SK-N-SH (cell line): ENCODE measurements at regions not wholly inside any gene's neighbourhood (a gene's known extent, or its start where the extent isn't known, plus 50 kb on each side); places are given as distances from the start of the nearest gene placed in this dataset.

Experiments used
- CTCF ChIA-PET: fragments of 300-600, 350-600 bp; formaldehyde crosslinking; extraction: SDS; loops from one replicate; lab custom pipeline; 2021; lab: Yijun Ruan, JAX
- POLR2A ChIA-PET: fragments of 350-600 bp; sonication (Branson Sonifier 250); formaldehyde crosslinking; extraction: SDS; loops from one replicate; lab custom pipeline; 2020; ENCODE audit warnings: antibody characterized with exemption, inconsistent platforms; lab: Yijun Ruan, JAX
- DNase-seq: peaks from one replicate; pipeline ENCODE4 v3.0.0; 2012
- H2AFZ ChIP-seq: fragments of 200-600 bp; sonication (generic); 2 replicates; pipeline ENCODE4 v1.8.1; 2016; ENCODE audit warnings: antibody characterized with exemption, mild to moderate bottlenecking, low read depth
- H3F3A ChIP-seq: fragments of 200-600 bp; sonication (generic); replicated peaks from 2 replicates; pipeline ENCODE3; 2016; ENCODE audit warnings: antibody characterized with exemption, mild to moderate bottlenecking; ENCODE audit not compliant: insufficient read depth
- H3K27ac ChIP-seq, 2 experiments: fragments of 200-500 bp in 1 of 2; fragments of 200-600 bp in 1 of 2; sonication (Bioruptor generic) in 1 of 2; sonication (generic), shearing (Covaris generic) in 1 of 2; 2 replicates each; pipeline versions ENCODE4 v1.5.1 to v1.6.1; 2014 to 2016; ENCODE audit warnings: low read depth in 2 of 2, inconsistent platforms in 1 of 2, low read length in 1 of 2, mild to moderate bottlenecking in 1 of 2, mixed read lengths in 1 of 2
- H3K27me3 ChIP-seq: fragments of 200-600 bp; sonication (generic), shearing (Covaris generic); 2 replicates; pipeline ENCODE4 v1.6.1; 2016; ENCODE audit warnings: mixed run types; ENCODE audit not compliant: insufficient read depth
- H3K36me3 ChIP-seq, 2 experiments: fragments of 200-500 bp in 1 of 2; fragments of 200-600 bp in 1 of 2; sonication (Bioruptor generic) in 1 of 2; sonication (generic) in 1 of 2; replicated peaks in 1 of 2; 2 replicates each; pipeline versions ENCODE3 to v1.5.1; 2014 to 2016; ENCODE audit warnings: low read length in 1 of 2, mild to moderate bottlenecking in 1 of 2; ENCODE audit not compliant: insufficient read depth in 2 of 2, control insufficient read depth in 1 of 2
- H3K4me1 ChIP-seq, 2 experiments: fragments of 200-500 bp in 1 of 2; fragments of 200-600 bp in 1 of 2; sonication (Bioruptor generic) in 1 of 2; sonication (generic), shearing (Covaris generic) in 1 of 2; 2 replicates each; pipeline versions ENCODE4 v1.5.1 to v1.6.1; 2014 to 2016; ENCODE audit warnings: low read depth in 1 of 2, low read length in 1 of 2, mixed run types in 1 of 2; ENCODE audit not compliant: insufficient read depth in 2 of 2, control insufficient read depth in 1 of 2
- H3K4me2 ChIP-seq: fragments of 200-600 bp; sonication (generic), shearing (Covaris generic); 2 replicates; pipeline ENCODE4 v1.6.1; 2017; ENCODE audit warnings: mixed run types
- H3K4me3 ChIP-seq, 2 experiments: fragments of 200-500 bp in 1 of 2; fragments of 200-600 bp in 1 of 2; sonication (Bioruptor generic) in 1 of 2; sonication (generic), shearing (Covaris generic) in 1 of 2; 2 replicates each; pipeline versions ENCODE4 v1.5.1 to v1.8.1; 2014 to 2016; ENCODE audit warnings: low read depth in 2 of 2, inconsistent platforms in 1 of 2, low read length in 1 of 2, mild to moderate bottlenecking in 1 of 2, mixed read lengths in 1 of 2, moderate library complexity in 1 of 2
- H3K79me2 ChIP-seq: fragments of 200-600 bp; sonication (generic); 2 replicates; pipeline ENCODE4 v1.8.1; 2017; ENCODE audit warnings: mild to moderate bottlenecking; ENCODE audit not compliant: insufficient read depth
- H3K9ac ChIP-seq: fragments of 200-600 bp; sonication (generic); 2 replicates; pipeline ENCODE4 v1.6.1; 2017; ENCODE audit warnings: mixed run types
- H3K9me2 ChIP-seq: fragments of 200-600 bp; sonication (generic); 2 replicates; pipeline ENCODE4 v1.6.1; 2017; ENCODE audit warnings: mixed run types
- H3K9me3 ChIP-seq: fragments of 200-600 bp; sonication (generic); 2 replicates; pipeline ENCODE4 v1.6.1; 2017; ENCODE audit warnings: mixed run types, mild to moderate bottlenecking, moderate library complexity
- H4K20me1 ChIP-seq: fragments of 200-600 bp; sonication (generic); 2 replicates; pipeline ENCODE4 v1.6.1; 2017; ENCODE audit warnings: mild to moderate bottlenecking, mixed run types; ENCODE audit not compliant: insufficient read depth
- ELF1 ChIP-seq: IDR thresholded peaks from 2 replicates; pipeline ENCODE4 v1.4.0; 2012
- EP300 ChIP-seq, 2 experiments: IDR thresholded peaks; 2 replicates each; pipeline versions ENCODE4 v1.4.0 to v1.6.1; 2012; ENCODE audit warnings: borderline replicate concordance in 1 of 2, low read depth in 1 of 2, low read length in 1 of 2
- GABPA ChIP-seq: IDR thresholded peaks from 2 replicates; pipeline ENCODE4 v1.4.0; 2012; ENCODE audit warnings: low read depth, mild to moderate bottlenecking
- GATA2 ChIP-seq: sonication (generic); formaldehyde crosslinking; IDR thresholded peaks from 2 replicates; pipeline ENCODE4 v1.5.0; 2020; ENCODE audit warnings: mild to moderate bottlenecking, missing genetic modification reagents
- MXI1 ChIP-seq: IDR thresholded peaks from 2 replicates; pipeline ENCODE4 v1.6.1; 2012; ENCODE audit warnings: mild to moderate bottlenecking, low read depth, low read length, improper control_type of control experiment
- NFIC ChIP-seq: IDR thresholded peaks from 2 replicates; pipeline ENCODE4 v1.4.0; 2012; ENCODE audit warnings: borderline replicate concordance
- NRF1 ChIP-seq: IDR thresholded peaks from 2 replicates; pipeline ENCODE4 v1.6.1; 2012; ENCODE audit warnings: low read depth, mild to moderate bottlenecking, low read length
- POLR2AphosphoS5 ChIP-seq: IDR thresholded peaks from 2 replicates; pipeline ENCODE4 v1.6.1; 2012; ENCODE audit warnings: low read depth, low read length
- RAD21 ChIP-seq: IDR thresholded peaks from 2 replicates; pipeline ENCODE4 v1.6.1; 2012; ENCODE audit warnings: mild to moderate bottlenecking, low read length
- RFX5 ChIP-seq: IDR thresholded peaks from 2 replicates; pipeline ENCODE4 v1.6.1; 2012; ENCODE audit warnings: mild to moderate bottlenecking, improper control_type of control experiment, low read length
- SIN3A ChIP-seq: IDR thresholded peaks from 2 replicates; pipeline ENCODE4 v1.6.1; 2012; ENCODE audit warnings: low read depth, mild to moderate bottlenecking, low read length, moderate library complexity, borderline replicate concordance
- SMC3 ChIP-seq: IDR thresholded peaks from 2 replicates; pipeline ENCODE4 v1.6.1; 2012; ENCODE audit warnings: low read depth, low read length, improper control_type of control experiment
- TAF1 ChIP-seq: IDR thresholded peaks from 2 replicates; pipeline ENCODE4 v1.6.1; 2012; ENCODE audit warnings: low read depth, mild to moderate bottlenecking, low read length, moderate library complexity, borderline replicate concordance
- TCF12 ChIP-seq: IDR thresholded peaks from 2 replicates; pipeline ENCODE4 v1.4.0; 2012
- YY1 ChIP-seq: IDR thresholded peaks from 2 replicates; pipeline ENCODE4 v1.4.0; 2012; ENCODE audit warnings: low read depth, mild to moderate bottlenecking
- WGBS: methylation state at CpG from one replicate; pipeline ENCODE4 v1.1.6; 2017; ENCODE audit warnings: low lambda C conversion rate; 5-methylcytosine and 5-hydroxymethylcytosine counted together
- TF ChIP-seq, protein P1 (sequence below): IDR thresholded peaks from 2 replicates; pipeline ENCODE4 v1.4.0; 2012; ENCODE audit warnings: low read depth, borderline replicate concordance
- TF ChIP-seq, protein P2 (sequence below): IDR thresholded peaks from 2 replicates; pipeline ENCODE4 v1.4.0; 2012; ENCODE audit warnings: low read depth
- TF ChIP-seq, protein P3 (sequence below): fragments of 200-600 bp; sonication (generic); IDR thresholded peaks from 2 replicates; pipeline ENCODE4 v1.6.1; 2017; ENCODE audit warnings: antibody characterized with exemption, mild to moderate bottlenecking, moderate library complexity
- TF ChIP-seq, protein P4 (sequence below): IDR thresholded peaks from 2 replicates; pipeline ENCODE4 v1.4.0; 2012; ENCODE audit warnings: low read depth, borderline replicate concordance
- TF ChIP-seq, protein P5 (sequence below): fragments of 150-350 bp; IDR thresholded peaks from 2 replicates; pipeline ENCODE4 v1.6.1; 2016; ENCODE audit warnings: mild to moderate bottlenecking, low read depth, low read length

DNA sequence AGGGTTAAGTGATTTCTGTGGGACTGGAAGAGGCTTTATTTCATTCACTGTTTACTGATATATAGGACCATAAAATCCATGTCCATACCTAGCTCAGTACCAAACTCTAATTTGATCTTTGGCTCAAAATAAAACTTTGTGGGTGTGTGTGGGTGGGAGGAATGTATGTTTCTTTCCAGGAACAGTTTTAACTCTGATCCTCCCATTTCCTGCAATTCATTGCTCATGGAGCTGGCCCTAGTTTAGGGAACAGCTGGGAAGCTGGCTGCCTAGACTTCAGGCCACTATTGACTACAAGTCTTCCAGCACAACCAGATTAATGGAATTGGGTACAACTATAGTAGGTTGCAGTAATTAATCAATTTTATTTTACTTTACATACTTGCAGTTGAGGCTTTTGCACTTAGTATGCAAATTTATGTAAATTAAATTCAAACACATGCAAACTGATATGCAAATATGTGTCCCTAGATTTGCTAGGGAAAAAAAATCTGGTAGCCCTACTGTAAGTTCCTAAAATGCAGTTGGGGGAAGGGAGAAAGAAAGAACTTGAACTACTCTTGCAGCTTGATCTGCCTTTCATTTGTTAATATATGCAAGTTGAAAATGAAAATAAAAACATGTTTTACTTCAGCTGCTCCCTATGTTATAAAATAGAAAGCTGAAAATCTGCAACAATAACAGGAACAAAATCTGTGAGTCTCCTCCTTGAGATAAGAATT lies 1070.3 kb upstream of the CELF4 start:
- ChIA-PET CTCF (interaction anchor here (0.8 kb wide), 1 partner anchor 11 kb away, joined by 3 read pairs; no protein-coding TSS in a partner anchor), POLR2A (no interaction called here)
- H3K4me2 ChIP-seq = no peak overlapping the region
- no peaks in the 10 kb centered on the region for H4K20me1 ChIP-seq
- no peaks in the 10 kb centered on the region for H3K9me2 ChIP-seq
- H3K27ac ChIP-seq = no peak overlapping the region
- H3F3A ChIP-seq = no peaks in the 10 kb centered on the region
- no peaks in the 10 kb centered on the region for H3K4me1 ChIP-seq
- no peaks in the 10 kb centered on the region for H3K79me2 ChIP-seq
- no peak overlapping the region for H3K4me3 ChIP-seq
- no peak for TF ChIP-seq ELF1
- TF ChIP-seq, all 33 proteins: peak for 0
- H2AFZ ChIP-seq = no peak overlapping the region
- no peak for DNase-seq
- H3K9me3 ChIP-seq = no peaks in the 10 kb centered on the region
- no peak overlapping the region for H3K9ac ChIP-seq
- H3K36me3 ChIP-seq = no peaks in the 10 kb centered on the region
- H3K27me3 ChIP-seq = no peaks in the 10 kb centered on the region

DNA sequence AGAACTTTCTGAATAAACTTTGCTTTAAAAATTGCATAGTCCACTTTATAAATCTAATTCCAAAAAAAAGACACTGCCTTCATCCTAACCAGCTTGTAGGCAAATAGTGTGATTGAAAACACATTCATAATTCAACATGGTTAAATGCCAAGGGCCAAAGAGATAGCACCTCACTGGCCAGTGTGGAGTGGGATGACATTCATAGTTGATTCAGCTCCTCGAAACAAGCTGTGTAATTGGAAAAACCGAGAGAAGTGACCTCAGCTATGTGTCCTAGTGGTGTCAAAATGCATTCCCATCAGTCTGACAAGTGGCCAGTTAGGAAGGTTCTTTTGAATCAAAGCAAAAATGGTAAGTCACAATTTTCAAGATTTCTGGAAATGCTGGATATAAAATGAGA lies 1068.5 kb upstream of the CELF4 start:
- Histone ChIP-seq H3F3A (no peaks in the 10 kb centered on the region), H3K36me3 (no peaks in the 10 kb centered on the region), H3K27ac (no peak overlapping the region), H3K4me1 (no peaks in the 10 kb centered on the region), H3K4me2 (no peak overlapping the region), H3K79me2 (no peaks in the 10 kb centered on the region), H3K4me3 (no peak overlapping the region), H3K9me3 (no peaks in the 10 kb centered on the region), H3K9me2 (no peaks in the 10 kb centered on the region), H3K27me3 (no peaks in the 10 kb centered on the region), H4K20me1 (no peaks in the 10 kb centered on the region), H2AFZ (no peak overlapping the region), H3K9ac (no peak overlapping the region)
- ChIA-PET CTCF (no interaction called here), POLR2A (no interaction called here)
- TF ChIP-seq POLR2AphosphoS5 (no peak), RFX5 (no peak), NRF1 (no peak), SIN3A (no peak), GATA2 (CRISPR knock-in tag) (no peak), TCF12 (no peak), NFIC (no peak), TAF1 (no peak), ELF1 (no peak), EP300 (IDR thresholded peaks at IDR 0.05; ENCODE audit: borderline replicate concordance in 1 of 2, low read depth in 1 of 2, low read length in 1 of 2) (no peak), SMC3 (no peak), RAD21 (no peak), MXI1 (no peak), YY1 (no peak), GABPA (no peak)
- TF ChIP-seq, protein P1, sequence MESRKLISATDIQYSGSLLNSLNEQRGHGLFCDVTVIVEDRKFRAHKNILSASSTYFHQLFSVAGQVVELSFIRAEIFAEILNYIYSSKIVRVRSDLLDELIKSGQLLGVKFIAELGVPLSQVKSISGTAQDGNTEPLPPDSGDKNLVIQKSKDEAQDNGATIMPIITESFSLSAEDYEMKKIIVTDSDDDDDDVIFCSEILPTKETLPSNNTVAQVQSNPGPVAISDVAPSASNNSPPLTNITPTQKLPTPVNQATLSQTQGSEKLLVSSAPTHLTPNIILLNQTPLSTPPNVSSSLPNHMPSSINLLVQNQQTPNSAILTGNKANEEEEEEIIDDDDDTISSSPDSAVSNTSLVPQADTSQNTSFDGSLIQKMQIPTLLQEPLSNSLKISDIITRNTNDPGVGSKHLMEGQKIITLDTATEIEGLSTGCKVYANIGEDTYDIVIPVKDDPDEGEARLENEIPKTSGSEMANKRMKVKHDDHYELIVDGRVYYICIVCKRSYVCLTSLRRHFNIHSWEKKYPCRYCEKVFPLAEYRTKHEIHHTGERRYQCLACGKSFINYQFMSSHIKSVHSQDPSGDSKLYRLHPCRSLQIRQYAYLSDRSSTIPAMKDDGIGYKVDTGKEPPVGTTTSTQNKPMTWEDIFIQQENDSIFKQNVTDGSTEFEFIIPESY = no peak
- TF ChIP-seq, protein P2, sequence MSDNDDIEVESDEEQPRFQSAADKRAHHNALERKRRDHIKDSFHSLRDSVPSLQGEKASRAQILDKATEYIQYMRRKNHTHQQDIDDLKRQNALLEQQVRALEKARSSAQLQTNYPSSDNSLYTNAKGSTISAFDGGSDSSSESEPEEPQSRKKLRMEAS = no peak
- TF ChIP-seq, protein P3, sequence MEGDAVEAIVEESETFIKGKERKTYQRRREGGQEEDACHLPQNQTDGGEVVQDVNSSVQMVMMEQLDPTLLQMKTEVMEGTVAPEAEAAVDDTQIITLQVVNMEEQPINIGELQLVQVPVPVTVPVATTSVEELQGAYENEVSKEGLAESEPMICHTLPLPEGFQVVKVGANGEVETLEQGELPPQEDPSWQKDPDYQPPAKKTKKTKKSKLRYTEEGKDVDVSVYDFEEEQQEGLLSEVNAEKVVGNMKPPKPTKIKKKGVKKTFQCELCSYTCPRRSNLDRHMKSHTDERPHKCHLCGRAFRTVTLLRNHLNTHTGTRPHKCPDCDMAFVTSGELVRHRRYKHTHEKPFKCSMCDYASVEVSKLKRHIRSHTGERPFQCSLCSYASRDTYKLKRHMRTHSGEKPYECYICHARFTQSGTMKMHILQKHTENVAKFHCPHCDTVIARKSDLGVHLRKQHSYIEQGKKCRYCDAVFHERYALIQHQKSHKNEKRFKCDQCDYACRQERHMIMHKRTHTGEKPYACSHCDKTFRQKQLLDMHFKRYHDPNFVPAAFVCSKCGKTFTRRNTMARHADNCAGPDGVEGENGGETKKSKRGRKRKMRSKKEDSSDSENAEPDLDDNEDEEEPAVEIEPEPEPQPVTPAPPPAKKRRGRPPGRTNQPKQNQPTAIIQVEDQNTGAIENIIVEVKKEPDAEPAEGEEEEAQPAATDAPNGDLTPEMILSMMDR = no peak
- TF ChIP-seq, protein P4, sequence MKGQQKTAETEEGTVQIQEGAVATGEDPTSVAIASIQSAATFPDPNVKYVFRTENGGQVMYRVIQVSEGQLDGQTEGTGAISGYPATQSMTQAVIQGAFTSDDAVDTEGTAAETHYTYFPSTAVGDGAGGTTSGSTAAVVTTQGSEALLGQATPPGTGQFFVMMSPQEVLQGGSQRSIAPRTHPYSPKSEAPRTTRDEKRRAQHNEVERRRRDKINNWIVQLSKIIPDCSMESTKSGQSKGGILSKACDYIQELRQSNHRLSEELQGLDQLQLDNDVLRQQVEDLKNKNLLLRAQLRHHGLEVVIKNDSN = no peak
- TF ChIP-seq, protein P5, sequence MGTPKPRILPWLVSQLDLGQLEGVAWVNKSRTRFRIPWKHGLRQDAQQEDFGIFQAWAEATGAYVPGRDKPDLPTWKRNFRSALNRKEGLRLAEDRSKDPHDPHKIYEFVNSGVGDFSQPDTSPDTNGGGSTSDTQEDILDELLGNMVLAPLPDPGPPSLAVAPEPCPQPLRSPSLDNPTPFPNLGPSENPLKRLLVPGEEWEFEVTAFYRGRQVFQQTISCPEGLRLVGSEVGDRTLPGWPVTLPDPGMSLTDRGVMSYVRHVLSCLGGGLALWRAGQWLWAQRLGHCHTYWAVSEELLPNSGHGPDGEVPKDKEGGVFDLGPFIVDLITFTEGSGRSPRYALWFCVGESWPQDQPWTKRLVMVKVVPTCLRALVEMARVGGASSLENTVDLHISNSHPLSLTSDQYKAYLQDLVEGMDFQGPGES = no peak
- no peak for DNase-seq
- WGBS = 0% methylated on average over 2 of the region's 2 CpGs
